ENCODE measurements at regions not wholly inside any gene's neighbourhood (a gene's known extent, or its start where the extent isn't known, plus 50 kb on each side); places are given as distances from the start of the nearest gene placed in this dataset.

DNA sequence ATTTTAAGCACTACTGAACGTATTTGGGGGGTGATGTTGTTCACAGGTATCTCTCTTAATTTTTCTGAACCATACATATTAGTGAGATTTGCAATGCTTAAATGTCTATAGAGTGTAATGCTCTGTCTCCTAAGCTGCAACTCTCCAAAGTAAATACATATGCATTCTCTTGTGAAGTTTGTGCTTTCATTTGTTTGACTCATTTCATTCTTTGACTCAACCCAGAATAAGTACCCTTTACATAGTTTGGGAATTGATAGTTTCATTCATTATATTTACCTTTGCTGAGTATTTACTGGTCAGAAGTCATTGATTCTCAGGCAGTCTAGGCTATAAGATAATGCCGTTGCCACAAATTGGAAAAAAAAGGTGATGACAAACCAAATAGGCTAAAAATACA lies 406.9 kb downstream of the FGF9 start:
- DNase-seq = no peak
- Mint-ChIP-seq H3K4me1 (ENCODE audit: low read depth, unreplicated experiment) (no peaks in the 10 kb centered on the region), H3K27me3 (ENCODE audit: unreplicated experiment) (peaks cover 2% of the 10 kb centered on the region), H3K4me3 (ENCODE audit: unreplicated experiment) (no peak overlapping the region), H3K36me3 (ENCODE audit: unreplicated experiment) (no peaks in the 10 kb centered on the region), H3K9me3 (ENCODE audit: unreplicated experiment) (peaks cover 4% of the 10 kb centered on the region), H3K27ac (ENCODE audit: unreplicated experiment) (no peak overlapping the region)
- TF ChIP-seq, protein P1, sequence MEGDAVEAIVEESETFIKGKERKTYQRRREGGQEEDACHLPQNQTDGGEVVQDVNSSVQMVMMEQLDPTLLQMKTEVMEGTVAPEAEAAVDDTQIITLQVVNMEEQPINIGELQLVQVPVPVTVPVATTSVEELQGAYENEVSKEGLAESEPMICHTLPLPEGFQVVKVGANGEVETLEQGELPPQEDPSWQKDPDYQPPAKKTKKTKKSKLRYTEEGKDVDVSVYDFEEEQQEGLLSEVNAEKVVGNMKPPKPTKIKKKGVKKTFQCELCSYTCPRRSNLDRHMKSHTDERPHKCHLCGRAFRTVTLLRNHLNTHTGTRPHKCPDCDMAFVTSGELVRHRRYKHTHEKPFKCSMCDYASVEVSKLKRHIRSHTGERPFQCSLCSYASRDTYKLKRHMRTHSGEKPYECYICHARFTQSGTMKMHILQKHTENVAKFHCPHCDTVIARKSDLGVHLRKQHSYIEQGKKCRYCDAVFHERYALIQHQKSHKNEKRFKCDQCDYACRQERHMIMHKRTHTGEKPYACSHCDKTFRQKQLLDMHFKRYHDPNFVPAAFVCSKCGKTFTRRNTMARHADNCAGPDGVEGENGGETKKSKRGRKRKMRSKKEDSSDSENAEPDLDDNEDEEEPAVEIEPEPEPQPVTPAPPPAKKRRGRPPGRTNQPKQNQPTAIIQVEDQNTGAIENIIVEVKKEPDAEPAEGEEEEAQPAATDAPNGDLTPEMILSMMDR (IDR thresholded peaks at IDR 0.05; ENCODE audit: partially characterized antibody, unreplicated experiment) = no peak

DNA sequence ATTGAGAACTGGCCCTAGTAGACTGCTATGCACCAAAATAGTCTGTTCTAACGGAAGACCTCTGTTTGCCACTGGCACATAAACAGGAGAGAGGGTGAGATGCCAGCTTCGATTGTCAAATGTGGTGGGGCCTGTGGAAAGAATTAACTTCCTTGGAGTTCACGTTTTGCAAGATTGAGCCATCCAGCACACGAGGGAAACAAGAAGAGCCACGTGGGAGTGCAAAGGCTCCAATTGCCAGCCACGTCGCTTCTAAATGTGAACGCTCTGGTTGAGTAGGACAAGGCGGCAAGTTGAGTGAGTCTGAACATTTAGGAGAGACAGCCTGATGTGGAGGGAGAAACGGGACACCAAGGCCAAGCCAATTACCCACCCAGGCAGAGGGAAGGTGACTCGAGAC lies 409.1 kb downstream of the FGF9 start:
- TF ChIP-seq, protein P1 (IDR thresholded peaks at IDR 0.05; ENCODE audit: partially characterized antibody, unreplicated experiment) = no peak
- Mint-ChIP-seq H3K9me3 (ENCODE audit: unreplicated experiment) (peaks cover 4% of the 10 kb centered on the region), H3K27ac (ENCODE audit: unreplicated experiment) (no peak overlapping the region), H3K4me3 (ENCODE audit: unreplicated experiment) (no peak overlapping the region), H3K4me1 (ENCODE audit: low read depth, unreplicated experiment) (peaks cover 9% of the 10 kb centered on the region), H3K36me3 (ENCODE audit: unreplicated experiment) (no peaks in the 10 kb centered on the region), H3K27me3 (ENCODE audit: unreplicated experiment) (peaks cover 2% of the 10 kb centered on the region)
- no peak for DNase-seq

DNA sequence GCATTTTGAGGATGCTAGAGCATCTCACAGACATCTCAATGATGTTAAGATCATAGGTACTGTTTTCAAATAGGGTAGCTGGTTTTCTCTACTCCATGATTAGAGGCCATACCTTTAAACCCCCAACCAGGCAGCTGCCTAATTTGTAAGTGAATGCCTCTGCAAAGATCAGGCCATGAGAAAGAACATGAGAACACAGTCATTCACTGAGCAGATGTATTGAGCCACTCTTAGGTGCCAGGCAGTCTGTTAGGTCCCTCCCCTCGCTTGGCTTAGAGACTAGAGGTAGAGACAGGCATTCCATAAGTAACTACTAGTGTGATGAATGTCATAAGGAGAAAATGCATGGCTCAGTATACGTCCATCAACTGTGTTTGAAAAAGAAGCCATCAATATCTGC lies 410.0 kb downstream of the FGF9 start:
- TF ChIP-seq, protein P1 (IDR thresholded peaks at IDR 0.05; ENCODE audit: partially characterized antibody, unreplicated experiment) = no peak
- Mint-ChIP-seq H3K4me3 (ENCODE audit: unreplicated experiment) (no peak overlapping the region), H3K9me3 (ENCODE audit: unreplicated experiment) (peaks cover 4% of the 10 kb centered on the region), H3K27ac (ENCODE audit: unreplicated experiment) (no peak overlapping the region), H3K27me3 (ENCODE audit: unreplicated experiment) (peaks cover 4% of the 10 kb centered on the region), H3K4me1 (ENCODE audit: low read depth, unreplicated experiment) (peaks cover 9% of the 10 kb centered on the region), H3K36me3 (ENCODE audit: unreplicated experiment) (no peaks in the 10 kb centered on the region)
- no peak for DNase-seq

DNA sequence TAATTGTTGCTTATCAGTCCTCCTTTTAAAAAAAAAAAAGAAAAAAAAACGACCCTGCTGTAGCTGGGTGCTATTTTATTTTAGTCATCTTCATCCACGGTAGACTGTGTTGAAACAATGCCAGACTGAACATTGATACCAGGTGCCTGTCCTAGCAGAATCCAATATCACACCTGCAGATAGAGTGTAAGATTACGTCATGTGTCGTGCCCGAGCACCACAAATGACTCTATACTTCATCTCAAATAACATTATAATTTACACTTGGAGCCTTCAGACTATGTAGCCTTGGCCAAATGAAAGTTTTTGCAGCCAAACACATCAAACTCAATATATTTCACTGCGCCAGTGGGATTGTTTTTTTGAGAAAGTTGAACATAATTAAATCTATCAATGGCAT lies 410.6 kb downstream of the FGF9 start:
- Mint-ChIP-seq H3K27me3 (ENCODE audit: unreplicated experiment) (peaks cover 4% of the 10 kb centered on the region), H3K36me3 (ENCODE audit: unreplicated experiment) (no peaks in the 10 kb centered on the region), H3K27ac (ENCODE audit: unreplicated experiment) (no peak overlapping the region), H3K4me3 (ENCODE audit: unreplicated experiment) (no peak overlapping the region), H3K9me3 (ENCODE audit: unreplicated experiment) (peaks cover 2% of the 10 kb centered on the region), H3K4me1 (ENCODE audit: low read depth, unreplicated experiment) (peaks cover 9% of the 10 kb centered on the region)
- TF ChIP-seq, protein P1 (IDR thresholded peaks at IDR 0.05; ENCODE audit: partially characterized antibody, unreplicated experiment) = no peak
- DNase-seq = no peak

DNA sequence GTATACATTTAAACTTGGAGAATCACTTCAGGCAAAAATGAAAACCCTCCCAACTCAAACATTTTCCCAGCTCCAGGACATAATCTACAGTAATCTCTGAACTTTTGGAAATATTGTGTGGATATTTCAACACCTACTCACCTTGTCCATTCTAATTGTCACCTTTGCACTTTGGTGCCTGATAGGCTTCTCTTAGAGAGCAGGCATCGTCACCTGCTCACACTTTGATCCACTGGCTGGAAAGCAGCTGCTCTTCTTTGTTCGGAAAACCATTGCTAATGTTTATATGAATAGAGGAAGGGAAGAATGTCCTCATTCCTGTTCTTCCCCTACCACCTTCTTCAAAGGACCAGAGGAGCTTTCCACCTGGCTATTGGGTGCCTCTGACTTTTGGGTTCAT lies 411.2 kb downstream of the FGF9 start:
- no peak overlapping the region for H3K27ac Mint-ChIP-seq (ENCODE audit: unreplicated experiment)
- TF ChIP-seq, protein P1 (IDR thresholded peaks at IDR 0.05; ENCODE audit: partially characterized antibody, unreplicated experiment) = no peak
- peaks cover 2% of the 10 kb centered on the region for H3K9me3 Mint-ChIP-seq (ENCODE audit: unreplicated experiment)
- H3K4me3 Mint-ChIP-seq (ENCODE audit: unreplicated experiment) = no peak overlapping the region
- no peaks in the 10 kb centered on the region for H3K36me3 Mint-ChIP-seq (ENCODE audit: unreplicated experiment)
- peaks cover 9% of the 10 kb centered on the region for H3K4me1 Mint-ChIP-seq (ENCODE audit: low read depth, unreplicated experiment)
- no peak for DNase-seq
- H3K27me3 Mint-ChIP-seq (ENCODE audit: unreplicated experiment) = peaks cover 4% of the 10 kb centered on the region

Measured in glutamatergic neuron (in vitro differentiated cells).